GM03348 (cell line): ENCODE measurements at regions not wholly inside any gene's neighbourhood (a gene's known extent, or its start where the extent isn't known, plus 50 kb on each side); places are given as distances from the start of the nearest gene placed in this dataset.
"Not testable (repeated sequence)": the region's sequence is repeated elsewhere in the genome, so short reads cannot be mapped to it uniquely, and the experiment has no call there.

Experiments used
- DNase-seq: peaks from one replicate; pipeline ENCODE4 v3.0.0; 2012; ENCODE audit warnings: low spot score

DNA sequence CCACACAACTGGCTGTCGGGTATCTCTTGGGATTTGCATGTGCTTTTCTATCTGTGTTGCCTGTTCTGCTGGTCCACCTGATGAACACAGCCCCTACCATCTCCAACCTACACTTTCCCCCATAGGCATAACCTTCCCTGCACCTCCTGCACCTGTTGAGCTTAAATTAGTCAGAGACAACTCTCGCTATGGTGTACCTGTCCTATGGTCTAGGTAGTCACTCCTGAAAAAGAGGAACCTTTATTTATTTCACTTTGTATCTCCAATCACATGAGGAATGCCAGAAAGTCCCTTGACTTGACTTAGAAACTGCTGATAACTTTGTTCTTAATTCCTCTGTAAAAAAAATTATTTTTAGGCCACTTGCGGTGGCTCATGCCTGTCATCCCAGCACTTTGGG lies 338.1 kb downstream of the DHRSX start:
- DNase-seq, result no peak

DNA sequence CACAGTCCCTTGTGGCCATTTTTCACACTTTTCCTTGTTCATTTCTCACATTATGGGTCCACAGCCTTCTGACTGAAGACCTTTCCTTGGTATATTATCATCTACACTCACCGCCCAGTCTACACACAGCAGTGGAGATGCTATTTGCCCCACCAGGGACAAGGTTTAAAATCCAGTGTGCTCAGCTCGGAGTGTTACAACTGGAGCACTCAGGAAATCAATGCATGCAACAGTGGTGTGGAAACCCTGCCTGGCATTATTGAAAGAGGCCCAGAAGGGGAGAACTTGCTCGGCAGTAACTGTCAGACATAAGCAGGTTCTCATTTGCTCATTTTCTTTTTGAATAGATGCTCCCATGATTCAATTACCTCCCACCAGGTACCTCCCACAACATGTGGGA lies 340.9 kb downstream of the DHRSX start:
- DNase-seq, result no peak

DNA sequence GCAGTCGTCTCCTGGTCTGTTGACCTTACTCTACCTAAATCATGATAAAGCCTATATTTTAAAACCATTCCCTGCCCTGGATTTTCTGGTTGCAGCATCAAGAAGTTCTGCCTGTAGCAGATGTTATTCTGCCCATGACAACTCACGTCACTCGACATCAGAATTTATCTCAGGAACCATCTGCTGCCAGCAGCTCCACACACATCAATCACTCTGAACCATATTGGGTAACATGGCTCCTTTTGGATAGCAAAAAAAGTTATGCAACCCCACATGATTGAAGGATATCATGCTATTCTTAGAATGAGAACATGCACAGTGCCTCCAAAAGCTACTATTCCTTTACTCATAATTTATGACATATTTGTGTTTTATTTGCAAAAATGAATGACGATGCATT lies 341.4 kb downstream of the DHRSX start:
- DNase-seq, result no peak

GRCh38 chrX:2150722-2151121 lies 350.1 kb downstream of the DHRSX start:
- DNase-seq, result no peak

DNA sequence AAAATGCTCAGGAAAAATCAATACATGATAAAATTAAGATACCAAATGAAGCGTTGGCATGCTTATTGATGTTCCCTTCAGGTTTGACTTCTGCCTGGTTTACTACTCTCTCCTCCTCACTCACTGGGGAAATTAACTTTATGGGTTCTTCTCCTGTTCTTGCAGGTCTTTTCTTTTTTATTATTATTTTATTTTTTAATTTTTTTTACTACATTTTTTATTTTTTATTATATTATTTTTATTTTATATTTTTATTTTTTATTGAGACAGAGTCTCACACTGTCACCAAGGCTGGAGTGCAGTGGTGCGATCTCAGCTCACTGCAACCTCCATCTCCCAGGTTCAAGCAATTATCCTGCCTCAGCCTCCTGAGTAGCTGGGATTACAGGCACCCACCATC lies 350.8 kb downstream of the DHRSX start:
- not testable (repeated sequence) for DNase-seq

DNA sequence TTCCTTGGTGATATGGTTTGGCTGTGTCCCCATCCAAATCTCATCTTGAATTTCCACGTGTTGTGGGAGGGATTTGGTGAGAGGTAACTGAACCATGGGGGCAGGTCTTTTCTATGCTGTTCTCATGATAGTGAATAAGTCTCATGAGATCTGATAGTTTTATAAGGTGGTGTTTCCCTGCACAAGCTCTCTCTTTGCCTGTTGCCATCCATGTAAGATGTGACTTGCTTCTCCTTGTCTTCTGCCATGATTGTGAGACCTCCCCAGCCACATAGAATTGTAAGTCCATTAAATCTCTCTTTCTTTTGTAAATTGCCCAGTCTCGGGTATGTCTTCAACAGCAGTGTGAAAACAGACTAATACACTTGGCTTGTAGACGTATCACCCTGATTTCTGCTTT lies 351.7 kb downstream of the DHRSX start:
- DNase-seq, result not testable (repeated sequence)

DNA sequence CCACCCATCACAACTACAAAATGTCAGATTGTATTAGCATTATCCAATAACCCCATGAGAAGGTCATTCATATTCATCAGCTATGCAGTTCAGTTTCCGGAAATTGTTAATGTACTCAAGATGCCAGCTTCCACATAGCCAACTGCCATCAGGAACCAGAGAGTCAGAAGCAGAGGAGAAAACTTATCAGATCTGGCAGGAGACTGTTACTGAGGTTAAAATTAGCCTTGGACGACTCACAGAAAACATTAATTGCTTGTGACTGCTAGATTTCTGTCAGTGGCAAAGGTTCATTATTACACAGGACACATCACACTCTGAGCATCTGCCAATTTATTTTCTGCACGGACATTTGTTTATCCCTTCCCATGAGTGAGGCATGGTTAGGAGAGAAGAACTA lies 352.8 kb downstream of the DHRSX start:
- peak; percentile 27 for DNase-seq

DNA sequence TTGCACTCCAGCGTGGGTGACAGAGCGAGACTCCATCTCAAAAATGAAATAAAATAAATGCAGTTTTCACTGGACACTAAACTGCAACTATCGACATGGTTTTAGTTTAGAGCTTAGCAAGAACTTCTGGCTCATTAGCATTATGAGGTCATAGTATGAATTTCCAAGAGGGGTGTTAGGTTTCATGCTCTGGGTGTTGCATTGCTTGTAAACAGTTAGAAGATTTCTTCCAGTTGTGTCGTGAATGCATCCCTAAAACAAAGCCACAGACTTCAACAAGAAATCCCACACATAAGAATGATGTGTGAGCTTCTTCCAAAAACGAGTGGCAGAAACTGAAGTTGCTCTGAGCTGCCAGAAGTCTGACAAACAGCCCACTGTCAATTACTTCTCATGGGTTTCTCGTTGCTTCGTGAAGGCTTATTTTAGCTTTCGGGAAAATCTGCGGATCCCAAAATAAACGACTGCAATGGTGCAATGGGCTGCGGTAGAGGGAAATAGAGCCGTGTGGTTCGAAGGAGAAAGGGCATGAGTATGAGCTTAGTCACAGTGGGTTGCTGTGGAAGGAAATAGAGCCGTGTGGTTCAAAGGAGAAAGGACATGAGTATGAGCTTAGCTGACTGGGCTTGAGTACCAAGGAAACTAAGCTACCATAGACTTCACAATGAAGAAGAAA lies 354.9 kb downstream of the DHRSX start:
- peak; percentile 44 for DNase-seq

DNA sequence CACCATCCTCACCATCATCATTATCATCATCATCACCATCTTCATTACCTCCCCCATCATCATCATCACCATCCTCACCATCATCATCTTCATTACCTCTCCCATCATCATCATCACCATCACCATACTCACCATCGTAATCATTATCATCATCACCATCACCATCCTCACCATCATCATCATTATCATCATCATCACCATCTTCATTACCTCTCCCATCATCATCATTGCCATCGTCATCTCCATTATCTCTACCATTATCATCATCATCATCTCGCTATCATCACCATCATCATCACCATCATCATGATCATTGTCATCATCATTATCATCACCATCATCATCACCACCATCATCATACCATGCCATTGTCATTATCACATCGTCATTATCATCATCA lies 362.9 kb downstream of the DHRSX start:
- DNase-seq, result no peak

DNA sequence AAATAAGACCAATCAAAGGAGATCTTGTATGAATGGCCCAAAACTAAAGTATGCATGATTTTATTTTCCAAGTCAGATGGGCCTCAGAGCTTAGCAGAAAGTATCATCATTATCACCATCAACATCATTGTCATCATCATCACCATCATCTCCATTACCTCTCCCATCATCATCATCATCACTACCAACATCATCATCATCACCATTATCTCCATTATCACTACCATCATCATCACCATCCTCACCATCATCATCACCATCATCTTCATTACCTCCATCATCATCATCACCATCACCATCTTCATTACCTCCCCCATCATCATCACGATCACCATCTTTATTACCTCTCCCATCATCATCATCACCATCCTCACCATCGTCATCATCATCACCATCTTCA lies 363.9 kb downstream of the DHRSX start:
- DNase-seq, result no peak

DNA sequence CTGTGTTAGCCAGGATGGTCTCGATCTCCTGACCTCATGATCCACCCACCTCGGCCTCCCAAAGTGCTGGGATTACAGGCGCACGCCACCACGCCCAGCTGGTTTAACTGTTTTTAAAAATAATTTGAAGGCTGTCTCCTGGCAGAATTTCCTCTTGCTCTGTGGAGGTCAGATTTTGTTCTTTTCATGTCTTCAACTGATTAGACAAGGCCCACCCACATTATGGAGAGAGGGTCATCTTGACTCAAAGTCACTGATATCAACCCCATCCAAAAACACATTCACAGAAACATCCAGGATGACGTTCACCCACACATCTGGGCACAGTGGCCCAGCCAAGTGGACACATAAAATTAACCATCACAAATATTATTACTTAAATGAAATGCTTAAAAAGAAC lies 365.4 kb downstream of the DHRSX start:
- no peak for DNase-seq

- no peak for DNase-seq
Measured at GRCh38 chrX:2134782-2135181, 366.0 kb downstream of the DHRSX start.
